Panc1 (cell line): ENCODE measurements at regions not wholly inside any gene's neighbourhood (a gene's known extent, or its start where the extent isn't known, plus 50 kb on each side); places are given as distances from the start of the nearest gene placed in this dataset.

Experiments used
- ATAC-seq: fragments of 200-7000 bp; cut with Tn5 transposase; 2 replicates; pipeline ENCODE4 v1.9.1; 2020; ENCODE audit warnings: mild to moderate bottlenecking, moderate library complexity
- BruUV-seq: library from RNA; stranded (reverse); fragments of 400-500 nt; replicated peaks from 2 replicates; lab custom pipeline; 2021; lab: Mats Ljungman, UMichigan
- CTCF ChIA-PET: fragments of 300-600 bp; sonication (Branson Sonifier 250); formaldehyde crosslinking; loops from one replicate; lab custom pipeline; 2022; ENCODE audit warnings: antibody characterized with exemption; lab: Charles Lee
- POLR2A ChIA-PET: fragments of 300-600 bp; sonication (Branson Sonifier 250); formaldehyde crosslinking; loops from one replicate; lab custom pipeline; 2022; ENCODE audit warnings: antibody characterized with exemption; lab: Charles Lee
- DNase-seq: peaks from one replicate; pipeline ENCODE4 v3.0.0-alpha.2; 2010; ENCODE audit warnings: low read depth, low spot score
- H3K27ac ChIP-seq: 2 replicates; pipeline ENCODE4 v1.5.1; 2011; ENCODE audit warnings: mild to moderate bottlenecking, low read length, inconsistent platforms
- H3K27me3 ChIP-seq: fragments of 200-500 bp; sonication (Bioruptor generic); 2 replicates; pipeline ENCODE4 v1.6.0; 2014; ENCODE audit warnings: low read length, inconsistent platforms; ENCODE audit not compliant: control insufficient read depth, insufficient read depth
- H3K36me3 ChIP-seq: fragments of 200-500 bp; sonication (Bioruptor generic); 2 replicates; pipeline ENCODE4 v1.5.1; 2014; ENCODE audit warnings: inconsistent platforms, mild to moderate bottlenecking, low read length, moderate library complexity; ENCODE audit not compliant: control insufficient read depth, insufficient read depth
- H3K4me1 ChIP-seq: 2 replicates; pipeline ENCODE4 v1.5.1; 2011; ENCODE audit warnings: inconsistent platforms, mild to moderate bottlenecking, low read length, moderate library complexity; ENCODE audit not compliant: control insufficient read depth, insufficient read depth
- H3K4me3 ChIP-seq, 2 experiments: 2 replicates each; pipeline ENCODE4 v1.5.1; 2011 to 2012; ENCODE audit warnings: low read depth in 2 of 2, low read length in 2 of 2, mild to moderate bottlenecking in 2 of 2, inconsistent platforms in 1 of 2, moderate library complexity in 1 of 2
- H3K9me3 ChIP-seq: fragments of 200-500 bp; sonication (Bioruptor generic); 2 replicates; pipeline ENCODE4 v1.5.1; 2014; ENCODE audit warnings: low read depth, mild to moderate bottlenecking, inconsistent platforms, low read length, moderate library complexity; ENCODE audit not compliant: control insufficient read depth, insufficient read depth
- POLR2AphosphoS5 ChIP-seq: IDR thresholded peaks from 2 replicates; pipeline ENCODE4 v1.6.1; 2012; ENCODE audit warnings: mild to moderate bottlenecking, low read depth, low read length, moderate library complexity
- SIN3A ChIP-seq: IDR thresholded peaks from 2 replicates; pipeline ENCODE4 v1.6.1; 2012; ENCODE audit warnings: low read depth, mild to moderate bottlenecking, low read length, moderate library complexity, borderline replicate concordance; ENCODE audit not compliant: insufficient read depth
- TCF7L2 ChIP-seq: IDR thresholded peaks from 2 replicates; pipeline ENCODE4 v1.6.1; 2011; ENCODE audit warnings: mild to moderate bottlenecking, low read depth, low read length, inconsistent platforms
- in situ Hi-C: cut with HindIII; loops from 2 replicates; pipeline ENCODE4 v1.10.0; 2016; ENCODE audit warnings: low sequenced_read_pairs, low pct_unique_long_range_greater_than_20kb
- intact Hi-C: fragments of 100-400 bp; cut with micrococcal nuclease; formaldehyde crosslinking; loops from one replicate; pipeline ENCODE4 v1.10.0; 2022; ENCODE audit not compliant: unreplicated experiment
- TF ChIP-seq, protein P1 (sequence below): fragments of 450-650 bp; IDR thresholded peaks from 2 replicates; pipeline ENCODE4 v1.5.1; 2017; ENCODE audit warnings: mild to moderate bottlenecking
- TF ChIP-seq, protein P2 (sequence below), 2 experiments: IDR thresholded peaks; 2 replicates each; pipeline ENCODE4 v1.6.1; 2011 to 2012; ENCODE audit warnings: low read depth in 2 of 2, control low read depth in 1 of 2, low read length in 1 of 2, mild to moderate bottlenecking in 1 of 2, moderate library complexity in 1 of 2; ENCODE audit not compliant: insufficient read depth in 1 of 2

DNA sequence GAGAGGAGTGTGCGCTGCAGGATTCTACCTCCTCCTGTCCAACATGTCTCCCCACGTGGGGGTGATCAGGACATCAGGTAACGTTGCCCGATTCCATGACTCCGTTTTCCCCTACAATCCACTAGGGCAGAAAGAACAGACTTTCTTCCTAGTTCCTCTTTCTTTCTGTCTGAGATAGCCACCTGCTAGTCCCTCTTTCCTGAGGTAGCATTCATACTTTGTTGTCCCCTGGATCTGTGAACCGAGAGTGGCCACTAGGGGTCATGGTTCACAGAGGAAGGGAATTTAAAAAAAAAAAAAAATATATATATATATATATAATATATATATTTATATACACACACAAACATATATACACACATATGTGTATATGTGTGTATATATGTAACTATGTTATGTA is 210.0 kb upstream of the ZNF521 start:
- Histone ChIP-seq H3K27ac (no peak overlapping the region), H3K4me1 (no peaks in the 10 kb centered on the region), H3K9me3 (no peaks in the 10 kb centered on the region), H3K4me3 (no peak overlapping the region), H3K36me3 (no peaks in the 10 kb centered on the region), H3K27me3 (no peaks in the 10 kb centered on the region)
- BruUV-seq: no TSS peak
- DNase-seq (peak; percentile 2), ATAC-seq (0 out of 2 replicates have a peak, but pooled peaks have one; percentile 42)
- CTCF ChIA-PET: no interaction called here
- TF ChIP-seq, protein P1, sequence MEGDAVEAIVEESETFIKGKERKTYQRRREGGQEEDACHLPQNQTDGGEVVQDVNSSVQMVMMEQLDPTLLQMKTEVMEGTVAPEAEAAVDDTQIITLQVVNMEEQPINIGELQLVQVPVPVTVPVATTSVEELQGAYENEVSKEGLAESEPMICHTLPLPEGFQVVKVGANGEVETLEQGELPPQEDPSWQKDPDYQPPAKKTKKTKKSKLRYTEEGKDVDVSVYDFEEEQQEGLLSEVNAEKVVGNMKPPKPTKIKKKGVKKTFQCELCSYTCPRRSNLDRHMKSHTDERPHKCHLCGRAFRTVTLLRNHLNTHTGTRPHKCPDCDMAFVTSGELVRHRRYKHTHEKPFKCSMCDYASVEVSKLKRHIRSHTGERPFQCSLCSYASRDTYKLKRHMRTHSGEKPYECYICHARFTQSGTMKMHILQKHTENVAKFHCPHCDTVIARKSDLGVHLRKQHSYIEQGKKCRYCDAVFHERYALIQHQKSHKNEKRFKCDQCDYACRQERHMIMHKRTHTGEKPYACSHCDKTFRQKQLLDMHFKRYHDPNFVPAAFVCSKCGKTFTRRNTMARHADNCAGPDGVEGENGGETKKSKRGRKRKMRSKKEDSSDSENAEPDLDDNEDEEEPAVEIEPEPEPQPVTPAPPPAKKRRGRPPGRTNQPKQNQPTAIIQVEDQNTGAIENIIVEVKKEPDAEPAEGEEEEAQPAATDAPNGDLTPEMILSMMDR: peak; percentile 33; the same call in 1 of the 2 replicates
- TF ChIP-seq, protein P2, sequence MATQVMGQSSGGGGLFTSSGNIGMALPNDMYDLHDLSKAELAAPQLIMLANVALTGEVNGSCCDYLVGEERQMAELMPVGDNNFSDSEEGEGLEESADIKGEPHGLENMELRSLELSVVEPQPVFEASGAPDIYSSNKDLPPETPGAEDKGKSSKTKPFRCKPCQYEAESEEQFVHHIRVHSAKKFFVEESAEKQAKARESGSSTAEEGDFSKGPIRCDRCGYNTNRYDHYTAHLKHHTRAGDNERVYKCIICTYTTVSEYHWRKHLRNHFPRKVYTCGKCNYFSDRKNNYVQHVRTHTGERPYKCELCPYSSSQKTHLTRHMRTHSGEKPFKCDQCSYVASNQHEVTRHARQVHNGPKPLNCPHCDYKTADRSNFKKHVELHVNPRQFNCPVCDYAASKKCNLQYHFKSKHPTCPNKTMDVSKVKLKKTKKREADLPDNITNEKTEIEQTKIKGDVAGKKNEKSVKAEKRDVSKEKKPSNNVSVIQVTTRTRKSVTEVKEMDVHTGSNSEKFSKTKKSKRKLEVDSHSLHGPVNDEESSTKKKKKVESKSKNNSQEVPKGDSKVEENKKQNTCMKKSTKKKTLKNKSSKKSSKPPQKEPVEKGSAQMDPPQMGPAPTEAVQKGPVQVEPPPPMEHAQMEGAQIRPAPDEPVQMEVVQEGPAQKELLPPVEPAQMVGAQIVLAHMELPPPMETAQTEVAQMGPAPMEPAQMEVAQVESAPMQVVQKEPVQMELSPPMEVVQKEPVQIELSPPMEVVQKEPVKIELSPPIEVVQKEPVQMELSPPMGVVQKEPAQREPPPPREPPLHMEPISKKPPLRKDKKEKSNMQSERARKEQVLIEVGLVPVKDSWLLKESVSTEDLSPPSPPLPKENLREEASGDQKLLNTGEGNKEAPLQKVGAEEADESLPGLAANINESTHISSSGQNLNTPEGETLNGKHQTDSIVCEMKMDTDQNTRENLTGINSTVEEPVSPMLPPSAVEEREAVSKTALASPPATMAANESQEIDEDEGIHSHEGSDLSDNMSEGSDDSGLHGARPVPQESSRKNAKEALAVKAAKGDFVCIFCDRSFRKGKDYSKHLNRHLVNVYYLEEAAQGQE (IDR thresholded peaks at IDR 0.05; ENCODE audit: insufficient read depth in 1 of 2, low read depth in 2 of 2, low read length in 1 of 2): no peak
- intact Hi-C loops: no loop called here
- in situ Hi-C loops: no loop called here
- POLR2A ChIA-PET: no interaction called here

DNA sequence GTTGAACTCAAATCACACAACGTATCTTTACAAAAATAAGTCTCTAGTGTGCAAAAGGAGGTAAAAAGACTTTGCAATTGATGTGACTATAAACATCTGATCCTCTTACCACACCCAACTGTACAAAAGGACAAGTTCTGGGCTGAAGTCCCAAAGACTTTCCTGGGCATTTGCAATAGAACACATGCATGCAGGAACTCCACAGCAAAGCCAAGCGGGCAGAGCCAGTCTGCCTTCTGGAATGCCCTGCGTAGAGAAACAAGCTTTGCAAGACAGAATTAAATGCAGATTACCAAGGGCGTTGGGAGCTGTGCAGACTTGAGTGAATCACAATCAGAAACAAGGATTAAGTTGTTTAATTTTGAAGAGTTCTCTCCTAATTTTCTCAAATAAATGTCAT is 208.4 kb upstream of the ZNF521 start:
- H3K27ac ChIP-seq: no peak overlapping the region
- no TSS peak for BruUV-seq
- CTCF ChIA-PET: no interaction called here
- TF ChIP-seq TCF7L2: no peak
- TF ChIP-seq, protein P1: no peak
- no peak for TF ChIP-seq POLR2AphosphoS5
- no peak for TF ChIP-seq SIN3A
- TF ChIP-seq, protein P2 (IDR thresholded peaks at IDR 0.05; ENCODE audit: insufficient read depth in 1 of 2, low read depth in 2 of 2, low read length in 1 of 2): no peak
- in situ Hi-C loops (no loop called here), intact Hi-C loops (no loop called here)
- DNase-seq (no peak), ATAC-seq (no peak)
- no peaks in the 10 kb centered on the region for H3K4me1 ChIP-seq
- no peak overlapping the region for H3K4me3 ChIP-seq
- no peaks in the 10 kb centered on the region for H3K27me3 ChIP-seq
- H3K9me3 ChIP-seq: no peaks in the 10 kb centered on the region
- POLR2A ChIA-PET: no interaction called here
- H3K36me3 ChIP-seq: no peaks in the 10 kb centered on the region
